Midbrain (tissue), 1 donor: ENCODE measurements at regions not wholly inside any gene's neighbourhood (a gene's known extent, or its start where the extent isn't known, plus 50 kb on each side); places are given as distances from the start of the nearest gene placed in this dataset.

Experiments used
- DNase-seq: peaks from one replicate; lab custom pipeline; 2025; lab: John Stamatoyannopoulos, UW

DNA sequence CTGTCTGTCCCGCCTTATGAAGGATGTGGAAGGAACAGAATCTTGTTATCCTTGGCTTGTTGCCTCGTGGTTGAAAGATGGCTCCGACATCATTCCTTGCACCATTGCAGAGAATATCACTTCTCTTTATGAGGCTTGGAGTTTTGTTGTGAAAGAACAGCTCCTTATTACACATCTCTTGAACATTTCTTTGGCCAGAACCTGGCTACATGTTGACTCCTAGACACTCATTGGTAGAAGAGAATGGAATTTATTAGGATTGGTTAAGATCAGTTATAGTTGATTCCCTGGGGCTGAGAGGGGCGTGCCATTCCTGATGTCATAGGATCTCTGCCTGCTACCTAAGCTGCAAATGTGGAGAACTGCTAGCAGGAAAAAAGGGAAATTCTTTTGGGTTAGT, 180.5 kb upstream of the CTBP2 start:
- DNase-seq: no peak

DNA sequence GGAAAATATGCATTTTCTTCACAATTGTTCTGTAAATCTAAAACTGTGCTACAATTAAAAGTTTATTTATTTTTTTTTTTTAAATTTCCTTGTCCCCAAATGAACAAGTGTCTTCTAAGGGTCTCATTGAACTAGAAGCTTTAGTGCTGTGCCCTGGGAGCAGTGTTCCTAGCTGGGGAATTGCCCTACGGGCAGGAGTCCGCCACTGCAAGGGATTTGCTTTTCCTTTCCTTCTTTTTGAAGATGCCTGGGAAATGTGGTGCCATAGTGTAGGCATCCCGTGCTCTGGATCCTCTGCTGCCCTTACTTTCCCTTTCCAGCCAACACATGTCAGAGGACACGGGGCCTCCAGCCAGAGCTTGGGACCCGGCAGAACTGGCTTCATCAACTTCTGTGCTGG, 177.1 kb upstream of the CTBP2 start:
- DNase-seq: no peak

DNA sequence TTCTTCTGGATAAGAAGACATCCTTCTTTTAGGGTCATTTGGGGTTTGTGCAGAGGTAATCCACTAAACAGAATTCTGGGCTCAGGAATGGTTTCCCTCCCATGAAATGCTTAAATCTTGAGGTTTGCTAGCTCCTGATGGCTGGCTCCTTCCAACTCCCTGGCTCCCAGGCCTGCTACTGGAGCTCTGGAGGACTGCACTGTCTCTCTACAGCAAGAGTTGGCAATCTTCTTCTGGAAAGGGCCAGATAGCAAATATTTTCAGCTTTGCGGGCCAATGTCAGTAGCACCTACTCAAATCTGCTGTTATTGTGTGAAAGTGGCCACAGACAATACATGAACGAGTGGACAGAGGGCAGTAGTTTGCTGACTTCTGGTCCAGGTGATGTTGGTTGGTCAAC, 174.2 kb upstream of the CTBP2 start:
- DNase-seq: no peak

DNA sequence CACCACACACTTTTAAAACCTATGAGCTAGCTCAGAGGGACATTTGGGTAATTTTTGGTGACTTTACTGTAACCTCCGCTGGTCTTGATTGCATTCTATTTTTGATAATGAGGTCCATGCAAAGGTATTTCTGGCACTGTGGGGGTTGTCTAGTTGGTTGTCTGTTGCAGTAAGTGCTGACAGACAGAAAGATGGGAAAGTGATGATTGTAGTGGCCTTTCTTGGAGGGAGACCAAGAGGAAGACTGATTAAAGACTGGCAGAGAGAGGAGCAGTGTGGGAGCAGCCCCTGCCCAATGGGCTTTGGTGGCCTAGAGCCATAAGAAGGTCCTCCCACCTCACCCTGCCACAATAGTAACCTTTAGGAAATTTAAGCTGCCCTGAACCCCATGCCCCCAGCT, 173.4 kb upstream of the CTBP2 start:
- no peak for DNase-seq

DNA sequence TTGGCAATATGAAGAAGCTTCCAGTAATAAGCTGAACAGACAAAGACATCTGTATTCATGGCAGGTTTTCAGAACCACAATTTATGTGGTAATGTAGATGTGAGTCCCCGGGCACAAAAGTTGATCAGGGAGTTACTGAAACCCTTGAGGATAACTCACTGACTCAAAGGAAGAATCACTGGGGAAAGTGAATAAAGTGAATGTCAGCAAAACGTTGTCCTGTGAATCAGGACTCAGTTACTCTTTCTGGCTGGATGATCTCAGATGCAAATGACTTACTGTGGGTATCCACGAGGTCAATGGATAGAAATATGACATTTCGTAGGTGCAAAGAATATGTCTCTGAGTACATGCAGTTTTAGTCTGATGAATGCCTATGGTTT, 172.8 kb upstream of the CTBP2 start:
- DNase-seq: no peak

DNA sequence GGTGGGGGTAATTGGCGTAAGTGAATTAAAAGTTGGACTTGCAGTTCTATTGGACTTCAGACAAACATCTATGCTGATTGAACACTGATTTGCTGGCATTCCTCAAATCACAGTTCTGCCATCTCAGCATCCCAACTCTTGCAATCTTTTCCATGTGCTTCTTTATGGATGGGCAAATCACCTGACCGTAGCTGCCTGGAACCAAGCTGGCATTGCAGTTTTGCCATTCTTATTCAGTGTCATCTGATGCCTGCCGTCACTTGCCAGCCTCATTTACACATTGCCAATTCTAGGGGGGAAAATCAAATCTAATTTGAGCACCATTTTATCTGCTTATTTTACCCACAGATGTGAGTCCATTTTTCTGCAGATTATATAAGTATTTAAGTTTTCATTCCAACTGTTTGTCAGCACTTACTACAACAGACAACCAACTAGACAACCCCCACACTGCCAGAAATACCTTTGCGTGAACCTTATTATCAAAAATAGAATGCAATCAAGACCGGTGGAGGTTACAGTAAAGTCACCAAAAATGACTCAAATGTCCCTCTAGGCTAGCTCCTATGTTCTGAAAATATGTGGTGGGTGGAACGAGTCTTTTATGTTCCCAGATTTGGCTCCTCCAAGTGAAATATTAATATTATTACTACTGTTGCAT, 172.3 kb upstream of the CTBP2 start:
- DNase-seq: no peak

DNA sequence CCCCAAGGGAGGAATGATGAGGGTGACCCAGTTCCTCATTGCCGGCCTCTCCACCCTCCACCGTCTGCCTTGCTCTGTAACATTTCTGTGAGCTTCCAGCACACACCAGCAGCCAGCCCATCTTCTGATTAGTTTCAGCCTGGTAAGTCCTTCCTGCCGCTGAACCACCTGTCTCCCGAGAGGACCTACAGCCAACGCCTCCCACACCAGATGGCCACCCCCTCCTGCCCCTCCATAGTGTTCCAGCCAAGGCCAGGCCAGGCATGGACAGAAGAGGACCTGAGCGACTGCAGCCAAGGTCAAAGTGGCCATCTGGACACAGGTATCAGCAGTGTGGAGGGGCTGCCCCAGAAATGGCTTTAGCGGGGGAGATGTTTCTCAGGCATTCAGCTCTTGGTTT, 170.7 kb upstream of the CTBP2 start:
- no peak for DNase-seq

DNA sequence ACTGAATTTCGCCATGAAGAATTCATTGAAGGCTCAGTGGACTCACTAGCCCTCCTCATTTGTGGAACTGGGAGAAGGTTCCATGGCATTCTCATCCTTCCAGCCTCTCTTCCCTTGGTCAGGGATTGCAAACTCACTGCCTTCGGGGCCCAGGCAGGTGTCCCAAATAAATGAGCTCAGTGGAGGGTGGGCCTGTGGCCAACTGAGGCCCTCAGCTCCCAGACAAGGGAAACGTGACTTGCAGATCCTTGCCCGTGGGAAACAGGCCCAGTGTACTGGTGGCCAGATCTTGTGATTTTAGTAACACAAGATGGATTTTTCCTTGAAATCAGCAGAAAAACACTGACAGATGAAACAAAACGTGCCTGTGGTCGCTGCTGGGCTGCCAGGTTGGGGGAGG, 168.7 kb upstream of the CTBP2 start:
- DNase-seq: no peak

DNA sequence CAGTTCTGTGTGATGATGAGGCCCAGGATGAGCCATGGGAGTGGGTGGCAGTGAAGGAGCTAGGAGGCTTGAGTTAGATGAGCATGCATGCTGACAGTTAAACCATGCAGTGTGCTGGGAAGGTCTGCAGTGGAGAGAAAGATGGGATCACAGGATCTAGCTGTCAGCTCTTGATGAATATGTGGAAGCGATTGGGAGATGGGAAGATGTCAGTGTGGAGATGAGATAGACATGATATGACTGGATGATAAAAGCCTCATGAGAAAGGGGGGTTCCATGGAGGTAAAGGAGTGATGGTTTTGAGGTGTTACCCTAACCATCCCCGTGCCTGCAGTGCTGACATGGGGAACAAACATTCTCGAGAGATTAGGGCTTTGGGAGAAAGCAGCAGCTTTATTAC, 165.0 kb upstream of the CTBP2 start:
- DNase-seq: no peak

DNA sequence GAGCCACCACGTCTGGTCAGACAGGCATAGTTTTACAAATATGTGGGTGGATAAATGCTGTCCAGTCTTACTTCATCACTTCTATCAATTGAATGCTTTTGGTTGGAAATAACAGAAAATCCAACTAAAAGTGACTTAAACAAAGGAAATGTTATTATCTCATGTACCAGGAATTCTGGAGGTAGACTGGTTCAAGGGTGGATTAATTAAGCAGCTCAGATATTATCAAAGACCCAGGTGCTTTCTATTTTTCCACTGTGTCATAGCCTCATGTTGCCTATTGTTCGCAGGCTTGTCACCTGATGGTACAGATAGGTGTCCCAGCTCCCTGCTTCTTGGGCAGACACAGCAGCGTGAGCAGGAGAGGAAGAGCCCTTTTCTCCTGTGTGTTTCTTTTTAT, 156.1 kb upstream of the CTBP2 start:
- DNase-seq: no peak

DNA sequence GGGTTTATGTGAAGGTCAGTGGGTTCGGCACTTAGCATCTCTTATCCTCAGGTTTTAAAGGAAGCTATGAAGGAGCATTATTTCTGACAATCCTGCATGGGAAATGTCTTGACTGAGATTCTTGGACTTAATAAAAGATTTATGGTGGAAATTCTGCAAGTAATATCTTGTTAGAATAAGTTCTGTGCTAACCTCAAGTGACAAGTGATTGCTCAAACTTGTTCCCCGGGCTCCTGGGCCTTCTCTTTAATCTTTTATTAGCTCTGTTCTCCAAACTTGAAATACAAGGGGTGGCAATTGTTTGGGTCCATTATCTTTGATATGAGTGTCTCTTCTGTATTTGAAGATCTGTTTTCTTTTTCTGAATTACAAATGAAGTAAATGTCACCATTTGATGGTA, 140.6 kb upstream of the CTBP2 start:
- DNase-seq: no peak

DNA sequence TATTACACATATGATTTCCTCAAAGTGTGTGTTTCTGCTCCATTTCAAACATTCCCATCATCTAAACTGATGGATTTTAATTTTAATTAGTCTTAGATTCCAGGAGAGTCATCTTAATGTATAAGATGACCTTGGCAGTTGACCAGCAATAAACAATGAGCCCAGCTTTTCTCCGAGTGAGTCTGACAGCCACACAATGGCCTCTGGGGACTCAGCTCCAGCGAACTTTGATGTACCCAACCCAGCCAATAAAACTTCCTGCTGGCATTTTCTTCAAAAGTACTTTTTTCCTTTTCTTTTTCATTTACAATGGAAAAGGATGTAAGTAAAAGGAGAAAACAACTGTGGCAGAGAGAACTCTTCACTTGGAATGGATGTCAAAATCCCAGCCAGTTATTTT, 139.1 kb upstream of the CTBP2 start:
- DNase-seq: no peak

DNA sequence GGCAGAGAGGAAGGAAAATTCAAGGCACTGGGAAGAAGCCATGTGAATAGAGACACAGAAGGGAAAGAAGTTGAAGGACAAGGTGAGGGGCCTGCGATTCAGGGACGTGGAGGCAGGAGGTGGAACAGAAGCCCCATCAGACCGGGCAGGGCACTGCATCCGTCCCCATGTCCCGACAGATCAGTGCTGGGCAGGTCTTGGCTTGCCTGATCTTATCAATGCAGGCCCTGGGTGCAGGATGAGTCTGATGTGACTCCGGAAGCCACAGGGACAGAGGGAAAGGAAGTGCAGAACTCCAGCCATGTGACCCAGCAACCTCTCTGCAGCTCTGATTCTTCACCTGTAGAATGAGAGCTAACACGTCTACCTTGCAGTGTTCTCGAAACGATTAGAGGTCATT, 136.2 kb upstream of the CTBP2 start:
- no peak for DNase-seq

DNA sequence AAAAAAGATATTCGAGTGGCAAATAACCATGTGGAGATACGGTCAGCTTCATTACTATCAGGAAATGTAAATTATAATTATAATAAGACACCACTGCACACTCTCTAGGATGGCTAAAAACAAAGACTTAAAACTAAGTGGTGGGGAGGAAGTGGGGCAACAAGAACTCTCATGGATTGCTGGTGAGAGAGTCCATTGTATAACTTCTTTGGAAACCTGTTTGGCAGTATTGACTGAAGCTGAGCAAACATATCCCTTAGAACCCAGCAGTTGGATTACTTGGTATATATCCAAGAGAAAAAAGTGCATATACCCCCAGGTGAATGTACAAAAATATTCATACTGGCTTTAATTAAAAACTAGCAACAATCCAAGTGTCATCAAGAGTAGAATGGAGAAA, 133.7 kb upstream of the CTBP2 start:
- no peak for DNase-seq

DNA sequence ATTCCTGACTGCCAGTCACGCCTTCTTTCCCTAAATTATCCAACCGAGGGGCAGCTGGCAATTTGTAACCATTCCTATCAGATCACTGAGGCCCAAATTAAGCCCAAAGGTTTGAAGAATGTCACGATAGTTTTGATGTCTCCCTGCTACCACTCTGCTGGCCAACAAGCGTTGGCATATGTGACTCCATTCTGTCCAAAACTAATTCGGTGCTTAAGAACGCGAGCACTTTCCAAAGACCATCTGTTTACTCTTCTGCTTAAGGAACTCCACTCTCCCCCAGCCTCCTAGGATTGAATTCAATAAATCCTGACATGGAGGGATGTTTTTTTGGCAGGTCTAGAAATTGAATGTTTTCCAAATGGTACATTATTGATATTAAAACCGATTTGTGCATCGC, 131.5 kb upstream of the CTBP2 start:
- no peak for DNase-seq

DNA sequence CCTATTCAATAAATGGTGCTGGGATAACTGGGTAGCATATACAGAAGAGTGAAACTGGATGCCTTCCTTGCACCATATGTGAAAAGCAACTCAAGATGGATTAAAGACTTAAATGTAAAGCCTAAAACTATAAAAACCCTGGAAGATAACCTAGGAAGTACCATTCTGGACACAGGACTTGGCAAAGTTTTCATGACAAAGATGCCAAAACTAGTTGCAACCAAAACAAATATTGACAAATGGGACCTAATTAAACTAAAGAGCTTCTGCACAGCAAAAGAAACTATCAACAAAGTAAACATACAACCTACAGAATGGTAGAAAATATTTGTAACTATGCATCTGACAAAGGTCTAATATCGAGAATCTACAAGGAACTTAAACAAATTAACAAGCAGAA, 129.1 kb upstream of the CTBP2 start:
- no peak for DNase-seq

DNA sequence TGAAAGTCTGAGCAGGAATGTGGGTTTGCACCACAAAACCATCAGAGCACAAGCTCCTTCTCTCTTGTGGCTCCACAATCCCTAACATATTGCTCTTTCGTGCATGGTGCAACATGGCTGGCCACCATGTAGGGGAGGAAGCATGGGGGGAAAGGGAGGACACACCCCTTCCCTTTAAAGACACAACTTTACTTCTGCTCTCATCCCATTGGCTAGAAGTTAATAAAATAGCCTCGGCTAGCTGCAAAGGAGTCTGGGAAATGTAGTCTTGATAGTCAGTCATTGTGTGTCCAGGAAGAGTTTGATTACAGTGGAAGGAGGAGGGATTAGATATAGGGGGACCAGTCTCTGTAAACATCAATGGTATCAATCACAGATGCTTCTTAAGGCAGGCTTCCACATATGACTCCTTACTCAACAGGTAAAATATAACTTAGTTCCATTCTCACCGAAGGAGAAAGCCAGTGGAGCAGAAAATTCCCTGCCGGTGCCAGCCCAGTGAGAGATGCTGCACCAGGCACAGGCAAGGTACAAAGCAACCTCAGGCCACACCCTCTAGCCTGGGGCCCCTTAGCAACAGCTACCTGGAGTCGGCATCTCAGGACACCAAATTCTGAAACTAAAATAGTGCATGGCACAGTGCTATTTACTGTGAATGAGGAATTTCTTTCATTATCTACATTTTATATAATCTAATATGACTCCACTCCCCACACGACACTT, 124.7 kb upstream of the CTBP2 start:
- no peak for DNase-seq

DNA sequence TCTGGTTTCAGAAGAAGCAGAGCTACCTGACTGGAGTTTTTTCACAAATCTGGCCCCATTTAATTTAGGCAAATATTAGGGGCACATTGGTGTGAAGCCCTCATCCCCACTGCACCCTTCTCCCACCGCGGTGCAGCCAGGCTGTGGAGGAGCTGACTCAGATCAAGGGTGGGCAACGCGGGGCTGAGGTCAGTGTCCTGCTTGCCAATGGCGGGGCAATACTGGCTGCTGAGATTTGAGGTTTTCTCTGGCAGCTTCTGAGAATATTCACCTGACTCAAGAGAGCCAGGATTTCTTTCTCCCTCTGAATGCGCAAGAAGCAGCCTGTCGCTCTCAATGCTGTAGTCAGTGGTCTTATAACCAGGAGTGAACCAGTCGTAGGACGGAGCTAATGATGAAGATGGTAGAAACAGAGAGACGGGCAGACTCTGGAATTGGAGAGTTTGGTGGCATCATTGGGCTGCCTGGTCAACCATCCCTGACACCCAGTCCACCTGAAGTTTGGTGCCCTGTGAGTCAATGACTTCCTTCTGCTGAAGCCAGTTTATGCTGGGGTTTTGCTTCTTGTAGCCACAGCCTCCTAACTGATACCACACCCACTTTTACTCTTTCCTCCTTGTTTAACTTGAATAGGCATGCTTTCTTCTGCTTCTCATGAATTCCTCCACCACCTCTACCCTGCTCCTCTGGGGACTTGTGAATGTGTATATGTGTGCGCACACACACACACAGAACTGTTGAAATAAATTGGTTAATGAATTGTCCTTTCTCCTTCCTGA, 123.7 kb upstream of the CTBP2 start:
- DNase-seq: no peak

DNA sequence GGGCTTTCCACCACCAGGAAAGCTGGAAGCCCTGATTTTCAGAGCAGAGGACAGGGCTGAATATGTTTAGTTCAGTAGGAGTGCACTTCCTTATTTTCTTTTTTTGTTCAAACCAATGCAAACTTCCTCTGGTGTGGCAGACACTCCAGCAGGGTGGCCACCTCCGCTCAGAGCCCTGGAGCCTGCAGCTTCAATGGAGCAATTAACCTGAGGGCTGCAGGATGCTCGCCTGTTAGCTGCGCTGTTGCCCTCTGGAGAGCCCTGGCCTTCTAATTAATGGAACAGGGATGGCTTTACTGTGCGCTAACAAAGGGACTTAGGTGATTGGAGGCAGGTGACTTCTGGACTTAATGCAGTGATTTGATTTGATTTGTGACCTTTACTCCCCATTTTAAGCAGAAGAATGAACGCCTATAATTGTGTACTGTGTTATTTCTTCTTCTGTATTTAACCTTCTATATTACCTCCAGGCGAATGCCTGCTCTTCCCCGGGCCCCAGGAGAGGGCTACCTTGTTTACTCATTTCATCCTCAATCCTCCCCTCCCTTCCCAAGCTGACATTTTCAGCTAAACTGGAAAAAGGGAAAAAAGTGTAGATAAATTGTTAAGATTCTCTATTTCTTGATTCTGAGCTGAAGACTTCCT, 123.0 kb upstream of the CTBP2 start:
- peak; percentile 2 for DNase-seq

DNA sequence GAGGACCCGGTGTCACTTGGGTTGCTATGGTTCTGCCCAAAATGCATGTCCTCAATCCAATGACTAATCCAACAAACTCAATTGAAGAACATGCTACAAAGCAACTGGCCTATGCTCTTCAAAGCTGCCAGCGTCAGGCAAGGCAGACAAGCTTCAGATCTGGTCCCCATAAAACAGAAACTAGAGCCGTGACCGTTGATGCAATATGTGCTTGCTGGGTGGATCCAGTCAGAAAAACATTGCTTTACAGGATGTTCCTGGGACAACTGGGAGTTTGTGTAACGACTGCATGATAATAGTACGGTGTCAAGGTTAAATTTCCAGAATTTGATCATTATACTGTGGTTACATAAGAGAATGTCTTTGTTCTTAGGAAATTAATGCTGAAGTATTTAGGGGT, 120.7 kb upstream of the CTBP2 start:
- DNase-seq: no peak

DNA sequence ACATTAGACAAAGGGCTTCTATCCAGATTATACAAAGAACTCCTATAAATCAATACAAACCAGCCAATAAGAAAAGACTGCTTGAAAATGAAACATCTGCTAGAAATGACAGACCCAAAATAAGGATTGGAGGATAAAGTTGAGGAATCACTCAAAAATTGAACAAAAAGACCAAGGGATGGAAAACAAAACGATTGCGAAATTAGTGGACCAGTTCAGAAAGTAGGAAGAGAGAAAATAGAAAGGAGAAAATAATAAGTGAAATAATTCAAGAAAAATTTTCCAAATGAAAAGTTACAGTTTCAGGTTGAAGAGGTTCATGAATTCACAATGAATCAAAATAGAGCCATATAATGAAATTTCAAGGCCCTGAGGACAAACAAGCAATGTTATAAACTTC, 115.8 kb upstream of the CTBP2 start:
- DNase-seq: no peak

DNA sequence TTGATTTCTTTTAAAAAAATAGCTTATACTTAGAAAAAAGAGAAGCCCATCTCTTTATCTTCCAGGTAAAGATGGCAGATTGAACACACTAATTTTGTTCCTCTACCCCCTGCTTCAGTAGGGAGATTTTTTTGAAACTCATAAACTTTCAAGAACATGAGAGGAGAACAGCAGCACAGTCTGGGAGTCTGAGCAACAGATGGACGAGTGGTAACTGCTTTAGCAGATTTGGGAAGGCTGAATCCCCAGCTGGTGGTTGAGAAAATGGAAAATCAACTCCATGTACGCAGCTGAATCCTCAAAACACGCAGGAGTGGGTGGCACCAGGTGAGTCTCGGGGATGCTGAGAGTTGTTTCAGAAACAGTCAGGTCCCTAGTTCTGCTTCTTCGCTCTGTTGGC, 114.6 kb upstream of the CTBP2 start:
- DNase-seq: no peak

DNA sequence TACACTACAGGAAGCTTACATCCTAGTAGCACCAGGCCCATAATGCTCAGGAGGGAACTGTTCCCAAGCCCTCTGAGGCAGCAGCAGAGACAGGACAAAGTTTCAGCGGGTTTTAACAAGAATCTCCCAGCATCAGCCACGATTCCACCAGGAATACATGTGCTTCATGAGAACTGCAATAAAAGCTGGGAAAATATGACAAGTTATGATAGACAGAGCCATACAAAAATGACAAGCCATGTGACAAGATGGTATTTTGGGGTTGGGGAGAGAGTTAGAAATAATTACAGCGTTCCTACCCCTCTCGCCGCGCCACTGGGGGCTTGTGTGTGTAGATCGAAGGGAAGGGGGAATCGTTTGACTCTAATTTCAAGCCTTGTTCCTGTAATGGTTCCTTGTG, 112.7 kb upstream of the CTBP2 start:
- DNase-seq: no peak
